ENCODE measurements at regions not wholly inside any gene's neighbourhood (a gene's known extent, or its start where the extent isn't known, plus 50 kb on each side); places are given as distances from the start of the nearest gene placed in this dataset.

DNA sequence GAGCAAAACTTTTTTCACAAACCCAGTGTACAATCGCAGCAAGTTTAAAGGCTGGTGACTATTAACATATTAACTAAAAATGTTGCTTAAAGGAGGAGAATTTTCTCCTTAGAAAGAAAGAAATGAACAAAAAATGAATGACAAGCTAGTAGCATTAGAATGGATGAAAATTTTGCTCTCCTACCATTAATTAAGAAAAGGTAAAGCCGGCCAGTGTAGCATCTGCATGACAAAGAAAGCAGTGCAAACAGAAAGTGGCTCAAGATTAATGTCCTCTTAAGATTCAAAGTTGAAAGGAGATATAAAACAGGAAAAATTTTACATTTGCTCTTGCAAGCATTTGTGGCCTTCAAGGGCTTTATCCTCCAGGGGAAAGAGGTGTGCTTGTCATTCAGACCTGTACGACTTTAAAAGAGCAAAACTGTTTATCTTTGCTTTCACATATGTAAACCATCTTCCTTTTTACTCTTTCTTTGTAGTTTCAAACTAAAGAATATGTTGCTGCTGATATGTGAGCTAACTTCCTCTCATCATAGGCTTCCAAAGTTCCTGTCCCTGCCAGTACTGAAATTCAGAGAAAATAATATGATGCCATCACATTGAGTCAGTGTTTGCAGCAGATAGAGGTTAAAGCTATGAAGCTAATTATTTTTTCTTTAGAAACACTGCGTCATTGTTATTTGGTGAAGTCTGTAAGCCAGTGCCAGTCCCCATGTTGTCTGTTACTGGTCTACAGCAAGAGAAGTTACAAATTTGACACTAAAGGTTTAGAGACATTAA lies 439.1 kb upstream of the GRM7 start:
- TF ChIP-seq POLR2AphosphoS5 (IDR thresholded peaks at IDR 0.05) (no peak), POLR2A (IDR thresholded peaks at IDR 0.05) (no peak)
- TF ChIP-seq, protein P1, sequence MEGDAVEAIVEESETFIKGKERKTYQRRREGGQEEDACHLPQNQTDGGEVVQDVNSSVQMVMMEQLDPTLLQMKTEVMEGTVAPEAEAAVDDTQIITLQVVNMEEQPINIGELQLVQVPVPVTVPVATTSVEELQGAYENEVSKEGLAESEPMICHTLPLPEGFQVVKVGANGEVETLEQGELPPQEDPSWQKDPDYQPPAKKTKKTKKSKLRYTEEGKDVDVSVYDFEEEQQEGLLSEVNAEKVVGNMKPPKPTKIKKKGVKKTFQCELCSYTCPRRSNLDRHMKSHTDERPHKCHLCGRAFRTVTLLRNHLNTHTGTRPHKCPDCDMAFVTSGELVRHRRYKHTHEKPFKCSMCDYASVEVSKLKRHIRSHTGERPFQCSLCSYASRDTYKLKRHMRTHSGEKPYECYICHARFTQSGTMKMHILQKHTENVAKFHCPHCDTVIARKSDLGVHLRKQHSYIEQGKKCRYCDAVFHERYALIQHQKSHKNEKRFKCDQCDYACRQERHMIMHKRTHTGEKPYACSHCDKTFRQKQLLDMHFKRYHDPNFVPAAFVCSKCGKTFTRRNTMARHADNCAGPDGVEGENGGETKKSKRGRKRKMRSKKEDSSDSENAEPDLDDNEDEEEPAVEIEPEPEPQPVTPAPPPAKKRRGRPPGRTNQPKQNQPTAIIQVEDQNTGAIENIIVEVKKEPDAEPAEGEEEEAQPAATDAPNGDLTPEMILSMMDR (IDR thresholded peaks at IDR 0.05) = no peak

Data from stomach (tissue), 4 donors.